Neural progenitor cell (in vitro differentiated cells): ENCODE measurements at regions not wholly inside any gene's neighbourhood (a gene's known extent, or its start where the extent isn't known, plus 50 kb on each side); places are given as distances from the start of the nearest gene placed in this dataset.

Experiments
- CTCF ChIP-seq: fragments of 200-600 bp; sonication (generic); IDR thresholded peaks from 2 replicates; pipeline ENCODE4 v1.5.1; 2017; ENCODE audit warnings: antibody characterized with exemption, mild to moderate bottlenecking
- EZH2 ChIP-seq: fragments of 200-600 bp; sonication (generic); IDR thresholded peaks from 2 replicates; pipeline ENCODE4 v1.6.1; 2017; ENCODE audit warnings: antibody characterized with exemption, mild to moderate bottlenecking, moderate library complexity

GRCh38 chr11:33560729-33561128 is 139.9 kb downstream of the C11orf91 start:
- no peak for TF ChIP-seq CTCF
- TF ChIP-seq EZH2 = no peak
